NCI-H1930 (cell line): ENCODE measurements at regions not wholly inside any gene's neighbourhood (a gene's known extent, or its start where the extent isn't known, plus 50 kb on each side); places are given as distances from the start of the nearest gene placed in this dataset.

ENCODE experiments used
- DNase-seq, 2 experiments: peaks; one replicate each; lab custom pipeline; 2025; lab: John Stamatoyannopoulos, UW

DNA sequence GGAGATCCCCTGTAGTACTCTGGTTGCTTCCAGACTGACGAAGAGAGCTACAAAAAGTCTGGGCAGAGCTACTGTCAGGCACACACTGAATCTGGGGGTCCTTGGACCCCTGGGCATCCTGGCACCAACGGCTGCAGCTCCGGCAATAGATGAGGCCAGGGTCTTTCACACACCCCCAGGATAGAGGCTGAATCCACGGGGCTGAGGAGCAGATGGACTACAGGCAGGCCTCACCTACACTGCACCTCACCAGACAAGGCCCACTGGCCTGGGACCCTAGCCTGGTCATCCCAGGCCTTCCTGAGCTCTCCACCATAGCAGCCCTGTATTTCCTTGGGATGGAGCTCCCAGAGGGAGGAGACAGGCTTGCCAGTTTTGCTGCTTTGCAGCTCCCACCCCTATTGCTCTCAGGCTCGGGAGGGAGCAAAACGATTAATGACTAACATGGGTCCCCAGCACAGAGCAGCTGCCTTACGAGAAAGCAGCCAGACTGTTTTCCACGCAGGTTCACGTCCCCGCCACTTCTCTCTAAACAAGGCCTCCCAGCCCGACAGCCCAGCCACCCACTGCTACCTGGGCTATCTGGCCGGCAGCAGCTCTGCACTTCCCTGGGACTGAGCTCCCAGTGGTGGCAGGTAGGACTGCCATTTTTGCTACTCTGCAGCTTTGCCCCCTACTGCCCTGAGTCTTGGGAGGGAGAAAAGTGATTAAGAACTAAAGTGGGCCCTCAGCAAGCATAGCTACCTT lies 1022.5 kb upstream of the ADGRL2 start:
- DNase-seq = no peak

DNA sequence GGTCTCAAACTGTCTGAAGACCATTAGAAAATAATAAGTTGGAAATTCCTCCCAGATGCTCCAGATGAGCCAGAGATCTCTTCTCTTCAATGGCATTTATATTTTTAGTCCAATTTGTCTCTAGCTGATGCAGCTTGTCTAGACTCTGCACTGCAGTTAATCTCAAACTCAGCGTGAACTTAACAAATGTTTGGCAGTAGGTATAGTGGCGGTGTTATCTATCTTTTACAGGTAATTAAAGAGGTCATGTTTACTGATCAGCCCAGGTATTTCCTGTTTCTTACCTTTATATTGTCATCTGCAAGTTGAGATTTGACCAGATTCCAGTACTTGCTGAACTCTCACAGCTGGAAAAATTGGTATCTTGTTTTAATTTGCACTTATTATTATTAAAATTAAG lies 1024.5 kb upstream of the ADGRL2 start:
- no peak for DNase-seq

- no peak for DNase-seq
Measured at GRCh38 chr1:80769208-80769750, 1031.5 kb upstream of the ADGRL2 start.

- no peak for DNase-seq
Measured at GRCh38 chr1:80767711-80768110, 1033.0 kb upstream of the ADGRL2 start.

DNA sequence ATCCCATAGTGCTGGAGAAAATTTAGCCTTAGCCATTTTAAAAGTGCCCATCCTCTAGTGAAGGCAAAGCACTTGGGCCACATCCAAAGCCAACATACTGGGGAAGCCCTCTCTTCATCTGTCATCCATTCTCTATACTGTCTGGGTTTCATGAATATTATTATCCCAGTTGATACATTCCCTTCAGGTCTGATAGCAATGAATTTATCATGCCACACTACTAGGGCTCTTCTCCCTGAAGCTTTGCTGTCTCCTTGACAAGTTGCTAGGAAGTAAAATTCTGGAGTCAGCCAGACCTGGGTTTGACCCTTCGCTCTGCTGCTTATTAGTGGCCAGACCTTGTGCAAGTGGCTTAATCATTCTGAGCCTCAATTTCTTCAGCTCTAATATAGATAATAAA lies 1041.4 kb upstream of the ADGRL2 start:
- no peak for DNase-seq

DNA sequence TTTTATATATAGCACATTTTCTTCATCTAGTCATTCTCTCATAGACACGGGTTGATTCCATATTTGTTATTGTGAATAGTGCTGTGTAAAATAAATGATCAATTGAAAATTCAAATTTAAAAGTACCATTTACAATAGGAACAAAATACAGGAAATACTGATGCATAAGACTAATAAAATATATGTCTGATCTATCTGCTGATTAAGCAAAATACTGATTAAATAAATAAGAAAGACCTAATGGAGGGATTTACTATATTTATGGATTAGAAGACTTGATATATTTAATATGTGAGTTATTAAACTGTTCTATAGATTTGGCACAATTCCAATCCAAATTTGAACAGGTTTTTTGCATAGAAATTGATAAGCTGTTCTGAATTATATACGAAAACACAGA lies 1044.8 kb upstream of the ADGRL2 start:
- no peak for DNase-seq

GRCh38 chr1:80751204-80751603 lies 1049.5 kb upstream of the ADGRL2 start:
- DNase-seq = no peak

GRCh38 chr1:80731241-80731894 lies 1069.4 kb upstream of the ADGRL2 start:
- DNase-seq = no peak

DNA sequence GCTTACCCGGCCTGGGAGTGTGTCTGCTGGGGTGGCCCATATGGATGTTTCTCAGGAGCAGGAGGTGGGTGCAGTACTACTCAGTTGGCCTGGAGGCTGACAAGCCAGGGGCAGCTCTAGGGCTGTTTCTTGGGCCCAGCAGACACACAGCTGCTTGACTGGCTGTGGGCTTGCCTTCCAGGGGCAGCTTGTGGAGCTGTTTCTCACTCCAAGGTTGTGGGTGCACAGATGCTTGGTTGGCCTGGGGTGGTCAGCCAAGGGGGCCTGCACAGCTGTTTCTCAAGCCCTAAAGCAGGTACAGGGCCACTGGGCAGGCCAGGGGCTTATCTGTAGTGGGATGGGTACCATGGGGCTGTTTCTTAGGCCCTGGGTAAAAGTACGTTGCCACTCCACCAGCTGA lies 1078.1 kb upstream of the ADGRL2 start:
- no peak for DNase-seq

DNA sequence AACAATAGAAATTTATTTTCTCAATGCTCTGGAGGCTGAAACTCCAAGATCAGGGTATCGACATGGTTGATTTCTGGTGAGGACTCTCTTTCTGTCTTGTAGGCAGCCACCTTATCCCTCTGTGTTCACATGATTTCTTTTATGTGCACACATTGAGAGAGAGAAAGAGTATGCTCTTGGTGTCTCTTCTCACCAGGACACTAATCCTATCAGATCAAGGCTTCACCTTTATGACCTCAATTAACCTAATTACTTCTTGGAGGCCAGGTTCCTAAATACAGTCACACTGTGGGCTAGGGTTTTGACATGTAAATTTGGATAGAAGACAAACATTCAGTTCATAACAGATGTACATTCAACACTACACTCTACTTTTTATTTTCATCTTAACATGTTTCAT lies 1094.2 kb upstream of the ADGRL2 start:
- no peak for DNase-seq

DNA sequence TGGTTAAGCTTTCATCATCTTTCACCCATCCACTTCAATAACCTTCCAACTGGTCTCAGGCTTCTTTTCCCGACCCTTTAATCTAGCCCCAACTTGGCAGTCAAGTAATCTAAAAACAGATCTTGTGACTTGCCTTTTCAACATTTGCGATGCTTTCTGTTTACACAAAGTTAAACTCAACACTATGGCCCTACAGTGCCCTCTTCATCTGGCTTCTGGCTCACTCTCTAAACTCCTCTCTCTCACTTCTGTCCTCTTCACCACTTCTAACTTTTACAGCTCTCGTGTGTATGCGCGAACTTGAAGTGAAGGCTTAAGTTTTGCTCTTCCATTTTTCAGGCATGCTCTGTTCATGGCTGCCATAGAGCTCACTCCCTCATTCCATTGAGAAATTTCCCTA lies 1122.3 kb upstream of the ADGRL2 start:
- no peak for DNase-seq

- DNase-seq = no peak
Measured at GRCh38 chr1:80675454-80675853, 1125.3 kb upstream of the ADGRL2 start.

DNA sequence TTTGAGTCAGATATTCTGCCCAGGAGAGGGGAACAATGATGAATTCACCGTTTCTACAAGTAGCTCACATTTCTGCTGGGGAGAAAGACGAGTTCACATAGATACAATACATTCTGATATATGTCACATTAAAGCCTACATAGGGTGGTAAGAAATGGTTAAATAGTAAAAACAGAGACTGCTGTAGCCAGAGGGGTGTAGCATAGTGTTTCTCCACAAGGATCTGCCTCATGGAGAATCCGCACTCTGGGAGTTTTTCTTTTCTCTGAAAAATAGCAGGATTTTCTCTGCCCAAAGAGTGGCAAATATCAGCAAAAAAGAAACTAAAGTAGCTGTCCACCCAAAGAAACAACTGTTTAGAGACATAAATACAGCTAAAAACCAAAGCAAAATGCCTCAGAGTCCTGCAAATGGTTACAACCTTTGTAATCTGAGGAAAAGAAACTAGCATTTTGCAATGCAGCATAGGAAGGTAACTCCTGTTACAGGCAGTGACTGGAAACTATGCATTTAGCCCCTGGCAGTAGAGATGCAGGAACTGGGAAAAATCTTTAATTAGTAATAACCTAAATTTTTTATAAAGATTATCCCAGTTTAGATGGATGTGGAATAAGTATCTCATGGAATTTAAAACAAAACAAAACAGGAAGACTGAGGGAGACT lies 1126.7 kb upstream of the ADGRL2 start:
- no peak for DNase-seq

DNA sequence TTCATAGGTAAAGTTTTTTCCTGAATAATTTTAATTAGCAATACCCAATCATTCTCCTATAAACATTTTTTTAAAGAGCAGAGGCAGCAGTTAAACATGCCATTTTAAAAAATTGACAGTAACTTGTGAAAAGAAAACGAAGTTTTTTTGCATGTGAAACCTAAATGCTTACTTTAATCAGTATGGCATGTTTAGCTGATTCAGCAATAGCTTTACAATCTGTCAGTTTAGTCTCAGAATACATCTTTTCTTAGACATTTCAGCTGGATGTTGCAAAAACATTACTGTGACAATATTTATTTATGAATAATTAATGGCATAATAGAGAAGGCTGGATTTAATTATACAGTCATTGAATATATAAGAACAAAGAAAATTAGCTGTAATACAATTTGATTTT lies 1132.4 kb upstream of the ADGRL2 start:
- DNase-seq = no peak

DNA sequence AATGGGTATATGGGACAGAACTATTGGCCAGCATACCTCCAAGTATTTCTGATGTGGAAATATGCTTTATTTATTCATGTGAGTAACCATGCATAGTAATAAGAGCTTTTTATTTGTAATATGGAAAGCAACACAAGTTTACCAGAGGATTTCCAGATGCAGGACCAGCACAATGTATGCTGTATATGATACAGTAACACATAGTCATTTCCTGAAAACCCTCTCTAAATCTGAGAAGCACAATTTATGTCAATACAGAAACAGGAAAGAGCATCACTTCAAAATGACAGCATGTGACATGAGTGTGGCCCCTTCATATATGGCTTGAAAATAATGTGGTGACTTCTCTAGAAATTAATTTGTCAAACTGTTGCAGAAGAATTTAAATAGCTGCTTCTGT lies 1134.7 kb upstream of the ADGRL2 start:
- DNase-seq = no peak

- DNase-seq = no peak
Measured at GRCh38 chr1:80659161-80659560, 1141.6 kb upstream of the ADGRL2 start.

- no peak for DNase-seq
Measured at GRCh38 chr1:80657707-80658106, 1143.0 kb upstream of the ADGRL2 start.

DNA sequence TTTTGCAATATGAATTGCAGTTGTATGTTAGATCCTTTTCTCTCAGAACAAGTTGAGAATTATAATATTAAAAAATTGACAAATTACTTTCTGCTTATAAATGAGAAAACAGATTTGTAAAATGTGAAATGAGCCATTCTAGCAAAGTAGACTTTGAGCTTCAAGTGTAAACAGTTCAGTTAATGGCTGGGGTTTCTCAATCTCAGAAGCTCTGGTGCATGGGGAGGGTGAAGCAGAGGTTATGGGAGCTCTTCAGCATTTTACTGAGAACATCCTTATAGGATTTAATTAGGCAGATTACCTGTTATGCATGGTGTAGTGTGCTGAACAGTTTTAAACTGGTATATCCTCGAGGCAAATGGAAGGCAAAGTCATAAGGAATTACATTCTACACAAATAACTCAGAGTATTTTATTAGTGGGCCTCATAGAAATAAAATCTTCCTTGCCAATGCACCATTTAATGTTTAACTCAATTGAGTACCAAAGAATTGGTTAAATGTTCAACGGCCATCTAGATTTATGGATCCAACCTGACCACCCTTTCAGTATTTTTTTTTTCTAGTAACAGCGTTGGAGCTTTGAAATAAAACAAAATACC lies 1143.6 kb upstream of the ADGRL2 start:
- no peak for DNase-seq

GRCh38 chr1:80656641-80657040 lies 1144.1 kb upstream of the ADGRL2 start:
- no peak for DNase-seq

GRCh38 chr1:80656014-80656636 lies 1144.6 kb upstream of the ADGRL2 start:
- no peak for DNase-seq

DNA sequence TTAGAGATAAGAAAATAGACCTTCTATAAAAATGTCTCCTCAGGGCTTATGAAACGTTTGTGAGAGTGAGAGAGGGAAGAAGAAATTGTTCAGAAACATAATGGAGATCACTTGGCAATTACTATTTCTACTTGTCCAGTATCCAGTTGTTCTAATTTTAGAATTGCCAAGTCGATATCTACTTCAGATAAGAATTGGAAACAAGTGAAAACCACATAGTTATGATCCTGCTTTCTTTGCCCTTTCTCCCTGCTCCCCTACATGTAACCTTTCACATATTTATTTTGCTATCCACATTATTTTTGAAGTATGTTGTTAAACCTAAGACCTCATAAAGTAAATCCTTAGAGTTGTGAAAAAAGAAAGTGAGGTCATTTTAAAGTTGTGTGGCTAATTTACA lies 1154.7 kb upstream of the ADGRL2 start:
- no peak for DNase-seq

GRCh38 chr1:80645621-80646020 lies 1155.1 kb upstream of the ADGRL2 start:
- DNase-seq = no peak
